B cell (primary cell): ENCODE measurements at regions not wholly inside any gene's neighbourhood (a gene's known extent, or its start where the extent isn't known, plus 50 kb on each side); places are given as distances from the start of the nearest gene placed in this dataset.

Source experiments
- ATAC-seq: fragments of 200-7000 bp; cut with Tn5 transposase; one replicate; pipeline ENCODE4 v1.10.0; 2021; ENCODE audit warnings: low read depth, mild to moderate bottlenecking, moderate number of reproducible peaks, moderate library complexity
- CTCF ChIA-PET: fragments of 350-600 bp; sonication (Branson Sonifier 250); formaldehyde crosslinking; loops from one replicate; lab custom pipeline; 2021; ENCODE audit warnings: antibody characterized with exemption, inconsistent platforms; lab: Charles Lee
- POLR2A ChIA-PET: fragments of 350-600 bp; sonication (Branson Sonifier 250); formaldehyde crosslinking; loops from one replicate; lab custom pipeline; 2021; ENCODE audit warnings: antibody characterized with exemption; lab: Charles Lee
- DNase-seq: peaks from one replicate; pipeline ENCODE4 v3.0.0; 2013
- H2AFZ ChIP-seq: 2 replicates; pipeline ENCODE4 v1.6.1; 2012; ENCODE audit warnings: mild to moderate bottlenecking, low read depth, low read length; ENCODE audit not compliant: insufficient read depth, poor library complexity, severe bottlenecking
- H3K27ac ChIP-seq, 2 donors: 1 replicate in 1 of 2; 2 replicates in 1 of 2; pipeline ENCODE4 v1.5.1; 2012 to 2013; ENCODE audit warnings: low read length in 2 of 2, mild to moderate bottlenecking in 2 of 2, moderate library complexity in 1 of 2
- H3K27me3 ChIP-seq, 4 experiments: fragments of 200-600 bp in 1 of 4; sonication (generic) in 1 of 4; replicated peaks in 1 of 4; 1 replicate in 2 of 4; 2 replicates in 2 of 4; pipeline versions ENCODE4 v1.6.1 to v1.7.0; 2013 to 2016; ENCODE audit warnings: low read length in 3 of 4, mild to moderate bottlenecking in 2 of 4, mixed read lengths in 1 of 4, moderate library complexity in 1 of 4; ENCODE audit not compliant: insufficient read depth in 4 of 4, control insufficient read depth in 3 of 4; ENCODE audit errors: control extremely low read depth in 1 of 4
- H3K36me3 ChIP-seq, 2 experiments: replicated peaks in 1 of 2; 1 replicate in 1 of 2; 2 replicates in 1 of 2; pipeline versions ENCODE4 v1.6.1 to v1.7.1; 2013; ENCODE audit warnings: low read length in 1 of 2; ENCODE audit not compliant: insufficient read depth in 2 of 2, control insufficient read depth in 1 of 2; ENCODE audit errors: control extremely low read depth in 1 of 2, extremely low read depth in 1 of 2
- H3K4me1 ChIP-seq, 2 donors: fragments of 200-600 bp in 1 of 2; sonication (generic) in 1 of 2; 1 replicate in 1 of 2; 2 replicates in 1 of 2; pipeline versions ENCODE4 v1.5.1 to v1.6.1; 2013 to 2017; ENCODE audit warnings: low read length in 2 of 2; ENCODE audit not compliant: control insufficient read depth in 2 of 2, insufficient read depth in 2 of 2
- H3K4me2 ChIP-seq: replicated peaks from 2 replicates; pipeline ENCODE3; 2012; ENCODE audit warnings: mild to moderate bottlenecking, low read depth, low read length; ENCODE audit not compliant: poor library complexity, severe bottlenecking
- H3K4me3 ChIP-seq, 5 experiments: fragments of 200-600 bp in 1 of 5; sonication (generic) in 1 of 5; 1 replicate in 3 of 5; 2 replicates in 2 of 5; pipeline versions ENCODE4 v1.5.1 to v1.7.0; 2011 to 2016; ENCODE audit warnings: low read length in 4 of 5, mild to moderate bottlenecking in 4 of 5, low read depth in 2 of 5, control low read depth in 1 of 5, moderate library complexity in 1 of 5; ENCODE audit not compliant: insufficient read depth in 1 of 5; ENCODE audit errors: control extremely low read depth in 1 of 5, extremely low read depth in 1 of 5
- H3K79me2 ChIP-seq: fragments of 200-600 bp; sonication (generic); one replicate; pipeline ENCODE4 v1.6.0; 2016; ENCODE audit warnings: low read length; ENCODE audit not compliant: control insufficient read depth, insufficient read depth
- H3K9ac ChIP-seq: fragments of 200-600 bp; sonication (generic); 2 replicates; pipeline ENCODE4 v1.6.1; 2017; ENCODE audit warnings: mild to moderate bottlenecking, low read length, moderate library complexity
- H3K9me3 ChIP-seq, 3 donors: one replicate each; pipeline versions ENCODE4 v1.6.1 to v1.7.1; 2013; ENCODE audit warnings: low read length in 2 of 3; ENCODE audit not compliant: control insufficient read depth in 2 of 3, insufficient read depth in 1 of 3; ENCODE audit errors: control extremely low read depth in 1 of 3
- H4K20me1 ChIP-seq: 2 replicates; pipeline ENCODE4 v1.6.0; 2012; ENCODE audit warnings: mild to moderate bottlenecking, low read length; ENCODE audit not compliant: insufficient read depth, control insufficient read depth, poor library complexity, severe bottlenecking
- H3K27ac Mint-ChIP-seq: one replicate; pipeline ENCODE4 v1.8.0; 2021; ENCODE audit warnings: mixed read lengths
- H3K27me3 Mint-ChIP-seq: one replicate; pipeline ENCODE4 v1.8.0; 2021; ENCODE audit warnings: mixed read lengths
- H3K4me1 Mint-ChIP-seq: one replicate; pipeline ENCODE4 v1.8.0; 2021; ENCODE audit warnings: mixed read lengths
- H3K4me3 Mint-ChIP-seq: one replicate; pipeline ENCODE4 v1.8.0; 2021; ENCODE audit warnings: mixed read lengths
- H3K9me3 Mint-ChIP-seq: one replicate; pipeline ENCODE4 v1.8.0; 2022; ENCODE audit warnings: mixed read lengths; ENCODE audit not compliant: insufficient read depth
- EZH2 ChIP-seq: IDR thresholded peaks from 2 replicates; pipeline ENCODE4 v1.6.1; 2012; ENCODE audit warnings: borderline replicate concordance, low read depth, mild to moderate bottlenecking, moderate library complexity, low read length; ENCODE audit not compliant: insufficient read depth, poor library complexity, severe bottlenecking
- whole genome bisulfite sequencing: methylation state at CpG from one replicate; pipeline ENCODE4 v1.1.5; 2013; ENCODE audit warnings: missing lambda C conversion rate; ENCODE audit not compliant: insufficient coverage; 5-methylcytosine and 5-hydroxymethylcytosine counted together
- intact Hi-C: fragments of 100-400 bp; cut with micrococcal nuclease; formaldehyde crosslinking; loops from one replicate; pipeline ENCODE4 v1.10.0; 2022
- TF ChIP-seq, protein P1 (sequence below): fragments of 200-600 bp; IDR thresholded peaks from one replicate; pipeline ENCODE4 v1.8.0; 2022; ENCODE audit warnings: antibody characterized with exemption, mild to moderate bottlenecking

DNA sequence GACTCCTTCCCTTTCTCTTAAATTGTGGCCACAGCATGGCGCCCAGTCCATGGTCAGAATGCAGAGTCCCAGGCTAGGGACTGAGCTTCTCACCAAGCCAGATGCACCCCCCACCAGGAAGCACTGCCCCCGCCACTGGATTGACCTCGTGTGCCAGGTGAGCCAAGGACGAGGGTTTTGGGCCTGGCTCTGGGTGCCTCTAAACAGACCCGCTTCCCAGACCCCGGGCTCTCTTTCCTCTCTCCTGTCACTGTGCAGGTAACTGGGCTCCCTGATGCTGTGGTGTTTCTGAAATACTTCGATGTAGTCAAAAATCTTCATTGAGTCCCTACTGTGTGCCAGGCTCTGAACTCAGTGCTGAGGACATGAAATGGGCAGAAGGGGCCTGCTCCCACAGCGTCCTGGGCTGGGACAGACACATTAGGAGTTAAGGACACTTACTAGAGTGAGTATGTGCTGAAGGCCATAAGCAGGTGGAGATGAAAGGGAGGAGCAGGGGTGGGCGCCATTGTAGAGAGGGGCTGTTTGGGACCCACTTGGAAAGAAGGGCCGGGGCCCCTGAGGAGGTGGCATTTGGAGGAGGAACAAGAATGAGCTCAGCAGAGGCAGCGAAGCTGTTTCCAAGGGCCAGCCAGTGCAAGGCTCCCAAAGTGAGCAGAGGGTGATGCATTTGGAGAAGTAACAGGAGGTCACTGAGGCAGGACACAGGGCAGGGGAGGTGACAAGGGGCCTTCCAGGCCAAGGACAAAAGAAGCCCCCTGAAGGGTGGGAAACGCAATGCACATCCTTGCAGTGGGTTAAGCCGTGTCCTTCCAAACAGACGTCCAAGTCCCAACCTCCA is 217.1 kb downstream of the ANKRD60 start:
- CTCF ChIA-PET: no interaction called here
- no peak overlapping the region for H3K4me3 Mint-ChIP-seq
- intact Hi-C loops: no loop called here

DNA sequence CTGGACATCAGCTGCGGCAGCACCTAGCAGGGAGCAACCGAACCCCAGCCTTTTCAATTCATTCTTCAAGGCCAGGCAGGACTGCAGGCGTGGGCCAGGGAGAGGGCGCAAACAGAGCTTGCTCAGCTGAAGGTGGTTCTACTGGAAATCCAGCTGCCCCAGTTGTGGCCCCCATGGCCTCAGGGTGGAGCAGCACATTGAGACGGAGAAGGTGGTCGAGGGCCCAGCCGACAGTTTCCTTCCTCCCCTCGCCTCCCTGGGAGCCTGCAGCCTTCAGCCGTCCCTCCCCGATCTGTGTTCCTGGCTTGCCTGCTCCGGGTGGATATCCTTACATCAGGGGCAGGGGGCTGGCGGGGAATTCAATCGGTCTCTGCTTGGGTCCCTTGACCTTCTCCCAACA is 217.8 kb downstream of the ANKRD60 start:
- no peaks in the 10 kb centered on the region for H3K9me3 Mint-ChIP-seq

More for the DNA sequence above, 217.1 kb downstream of the ANKRD60 start:
- Mint-ChIP-seq H3K9me3 (no peaks in the 10 kb centered on the region), H3K4me1 (no peaks in the 10 kb centered on the region), H3K27me3 (peaks cover 33% of the 10 kb centered on the region), H3K27ac (no peak overlapping the region)
- H3K4me3 ChIP-seq: no peak overlapping the region
- ATAC-seq (no peak), DNase-seq (no peak)
- no peaks in the 10 kb centered on the region for H4K20me1 ChIP-seq
- no peak overlapping the region for H2AFZ ChIP-seq
- no peaks in the 10 kb centered on the region for H3K9me3 ChIP-seq
- H3K27me3 ChIP-seq: peaks cover 0 to 5% (median 0%) of the 10 kb centered on the region in 4 experiments
- no peak overlapping the region for H3K27ac ChIP-seq
- no peak overlapping the region for H3K4me2 ChIP-seq
- WGBS: 91% methylated on average over 12 of the region's 14 CpGs
- H3K79me2 ChIP-seq: no peaks in the 10 kb centered on the region
- no peaks in the 10 kb centered on the region for H3K36me3 ChIP-seq
- no peak overlapping the region for H3K9ac ChIP-seq
- POLR2A ChIA-PET: no interaction called here
- TF ChIP-seq, protein P1, sequence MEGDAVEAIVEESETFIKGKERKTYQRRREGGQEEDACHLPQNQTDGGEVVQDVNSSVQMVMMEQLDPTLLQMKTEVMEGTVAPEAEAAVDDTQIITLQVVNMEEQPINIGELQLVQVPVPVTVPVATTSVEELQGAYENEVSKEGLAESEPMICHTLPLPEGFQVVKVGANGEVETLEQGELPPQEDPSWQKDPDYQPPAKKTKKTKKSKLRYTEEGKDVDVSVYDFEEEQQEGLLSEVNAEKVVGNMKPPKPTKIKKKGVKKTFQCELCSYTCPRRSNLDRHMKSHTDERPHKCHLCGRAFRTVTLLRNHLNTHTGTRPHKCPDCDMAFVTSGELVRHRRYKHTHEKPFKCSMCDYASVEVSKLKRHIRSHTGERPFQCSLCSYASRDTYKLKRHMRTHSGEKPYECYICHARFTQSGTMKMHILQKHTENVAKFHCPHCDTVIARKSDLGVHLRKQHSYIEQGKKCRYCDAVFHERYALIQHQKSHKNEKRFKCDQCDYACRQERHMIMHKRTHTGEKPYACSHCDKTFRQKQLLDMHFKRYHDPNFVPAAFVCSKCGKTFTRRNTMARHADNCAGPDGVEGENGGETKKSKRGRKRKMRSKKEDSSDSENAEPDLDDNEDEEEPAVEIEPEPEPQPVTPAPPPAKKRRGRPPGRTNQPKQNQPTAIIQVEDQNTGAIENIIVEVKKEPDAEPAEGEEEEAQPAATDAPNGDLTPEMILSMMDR: no peak
- no peak for TF ChIP-seq EZH2
- H3K4me1 ChIP-seq: no peaks in the 10 kb centered on the region

More for the DNA sequence above, 217.8 kb downstream of the ANKRD60 start:
- H3K27ac Mint-ChIP-seq: no peak overlapping the region
- TF ChIP-seq EZH2: no peak
- TF ChIP-seq, protein P1: no peak
- Histone ChIP-seq H2AFZ (no peak overlapping the region), H3K9me3 (no peaks in the 10 kb centered on the region), H3K4me1 (no peaks in the 10 kb centered on the region), H3K79me2 (no peaks in the 10 kb centered on the region), H3K4me2 (no peak overlapping the region), H3K9ac (no peak overlapping the region), H3K36me3 (no peaks in the 10 kb centered on the region), H3K27me3 (peaks cover 0 to 5% (median 0%) of the 10 kb centered on the region in 4 experiments), H3K27ac (no peak overlapping the region), H3K4me3 (no peak overlapping the region), H4K20me1 (no peaks in the 10 kb centered on the region)
- H3K4me1 Mint-ChIP-seq: no peaks in the 10 kb centered on the region
- peaks cover 39% of the 10 kb centered on the region for H3K27me3 Mint-ChIP-seq
- DNase-seq (no peak), ATAC-seq (no peak)
- intact Hi-C loops: no loop called here
- CTCF ChIA-PET: no interaction called here
- 87% methylated on average over 13 of the region's 13 CpGs for WGBS
- POLR2A ChIA-PET: no interaction called here
- H3K4me3 Mint-ChIP-seq: no peak overlapping the region
